Cardiac muscle cell (in vitro differentiated cells and primary cell): ENCODE measurements at regions not wholly inside any gene's neighbourhood (a gene's known extent, or its start where the extent isn't known, plus 50 kb on each side); places are given as distances from the start of the nearest gene placed in this dataset.
"Not testable (repeated sequence)": the region's sequence is repeated elsewhere in the genome, so short reads cannot be mapped to it uniquely, and the experiment has no call there.

ENCODE experiments used
- DNase-seq, 2 donors: peaks; one replicate each; pipeline versions ENCODE4 v3.0.0 to v3.0.0-alpha.2; 2010 to 2017; ENCODE audit warnings: low read depth in 1 of 2, low spot score in 1 of 2
- H3K27ac ChIP-seq: fragments of 200-600 bp; sonication (generic); 2 replicates; pipeline ENCODE4 v1.5.1; 2016
- H3K27me3 ChIP-seq: fragments of 200-600 bp; sonication (generic); 2 replicates; pipeline ENCODE4 v1.6.0; 2016; ENCODE audit warnings: control low read depth
- H3K36me3 ChIP-seq: fragments of 200-600 bp; sonication (generic); 2 replicates; pipeline ENCODE4 v1.5.1; 2016; ENCODE audit warnings: control low read depth
- H3K4me1 ChIP-seq: fragments of 200-600 bp; sonication (generic); 2 replicates; pipeline ENCODE4 v1.8.1; 2017; ENCODE audit warnings: low read depth, mild to moderate bottlenecking, mixed run types
- H3K4me3 ChIP-seq: fragments of 200-600 bp; sonication (generic); 2 replicates; pipeline ENCODE4 v1.5.1; 2016; ENCODE audit warnings: mild to moderate bottlenecking
- H3K9me3 ChIP-seq: fragments of 200-600 bp; sonication (generic); 2 replicates; pipeline ENCODE4 v1.5.1; 2017; ENCODE audit warnings: low read depth, mild to moderate bottlenecking, control low read depth
- CTCF ChIP-seq: IDR thresholded peaks from 2 replicates; pipeline ENCODE4 v1.5.1; 2012; ENCODE audit warnings: low read depth, mild to moderate bottlenecking, low read length

GRCh38 chrX:96204928-96205327 is 479.7 kb upstream of the DIAPH2 start:
- Histone ChIP-seq H3K27ac (no peak overlapping the region), H3K4me1 (no peaks in the 10 kb centered on the region), H3K4me3 (no peak overlapping the region), H3K9me3 (no peaks in the 10 kb centered on the region), H3K27me3 (no peaks in the 10 kb centered on the region), H3K36me3 (no peaks in the 10 kb centered on the region)
- DNase-seq = no peak
- no peak for TF ChIP-seq CTCF

- no peak for TF ChIP-seq CTCF
- Histone ChIP-seq H3K4me3 (no peak overlapping the region), H3K27me3 (no peaks in the 10 kb centered on the region), H3K36me3 (no peaks in the 10 kb centered on the region), H3K4me1 (no peaks in the 10 kb centered on the region), H3K9me3 (no peaks in the 10 kb centered on the region), H3K27ac (no peak overlapping the region)
- no peak for DNase-seq
These were observed 472.7 kb upstream of the DIAPH2 start for GRCh38 chrX:96211953-96212352.

- H3K36me3 ChIP-seq, DNase-seq, H3K27ac ChIP-seq, H3K9me3 ChIP-seq, H3K4me3 ChIP-seq, H3K4me1 ChIP-seq, H3K27me3 ChIP-seq: not testable (repeated sequence)
These were observed 470.0 kb upstream of the DIAPH2 start for GRCh38 chrX:96214681-96215080.

- TF ChIP-seq CTCF = no peak
- no peak overlapping the region for H3K4me3 ChIP-seq
- no peaks in the 10 kb centered on the region for H3K27me3 ChIP-seq
- DNase-seq = no peak
- no peak overlapping the region for H3K27ac ChIP-seq
- H3K9me3 ChIP-seq = no peaks in the 10 kb centered on the region
- no peaks in the 10 kb centered on the region for H3K36me3 ChIP-seq
- no peaks in the 10 kb centered on the region for H3K4me1 ChIP-seq
These were observed 460.4 kb upstream of the DIAPH2 start for GRCh38 chrX:96224279-96224678.

GRCh38 chrX:96244955-96245354 is 439.7 kb upstream of the DIAPH2 start:
- Histone ChIP-seq H3K36me3 (no peaks in the 10 kb centered on the region), H3K27me3 (no peaks in the 10 kb centered on the region), H3K4me1 (no peaks in the 10 kb centered on the region), H3K27ac (no peak overlapping the region), H3K4me3 (no peak overlapping the region), H3K9me3 (no peaks in the 10 kb centered on the region)
- TF ChIP-seq CTCF = no peak
- DNase-seq = no peak

- Histone ChIP-seq H3K27me3 (no peaks in the 10 kb centered on the region), H3K36me3 (no peaks in the 10 kb centered on the region), H3K4me1 (no peaks in the 10 kb centered on the region), H3K9me3 (no peaks in the 10 kb centered on the region), H3K4me3 (no peak overlapping the region), H3K27ac (no peak overlapping the region)
- DNase-seq = no peak
- TF ChIP-seq CTCF = no peak
These were observed 438.2 kb upstream of the DIAPH2 start for GRCh38 chrX:96246436-96246835.
